DND-41 (cell line): ENCODE measurements at regions not wholly inside any gene's neighbourhood (a gene's known extent, or its start where the extent isn't known, plus 50 kb on each side); places are given as distances from the start of the nearest gene placed in this dataset.

ENCODE experiments used
- ATAC-seq: fragments of 200-7000 bp; cut with Tn5 transposase; 3 replicates; pipeline ENCODE4 v1.9.1; 2021; ENCODE audit warnings: low read depth; ENCODE audit not compliant: insufficient read depth
- DNase-seq: peaks from one replicate; pipeline ENCODE4 v3.0.0-alpha.2; 2020
- H2AFZ ChIP-seq: 2 replicates; pipeline ENCODE4 v1.6.0; 2012; ENCODE audit warnings: low read depth, low read length
- H3K27ac ChIP-seq: 2 replicates; pipeline ENCODE4 v1.5.1; 2012; ENCODE audit warnings: low read length, inconsistent platforms
- H3K27me3 ChIP-seq: fragments of 200-600 bp; sonication (generic); 2 replicates; pipeline ENCODE4 v1.6.0; 2012; ENCODE audit warnings: low read length, mild to moderate bottlenecking, inconsistent platforms; ENCODE audit not compliant: insufficient read depth, poor library complexity
- H3K36me3 ChIP-seq: 2 replicates; pipeline ENCODE4 v1.5.1; 2012; ENCODE audit warnings: low read length, inconsistent platforms; ENCODE audit not compliant: insufficient read depth
- H3K4me1 ChIP-seq: 2 replicates; pipeline ENCODE4 v1.5.1; 2012; ENCODE audit warnings: mild to moderate bottlenecking, low read length; ENCODE audit not compliant: insufficient read depth
- H3K4me2 ChIP-seq: 2 replicates; pipeline ENCODE4 v1.6.0; 2012; ENCODE audit warnings: mild to moderate bottlenecking, moderate library complexity, low read length, inconsistent platforms; ENCODE audit not compliant: insufficient read depth
- H3K4me3 ChIP-seq, 2 experiments: fragments of 200-600 bp in 1 of 2; shearing (Covaris generic) in 1 of 2; 2 replicates each; pipeline ENCODE4 v1.5.1; 2012 to 2016; ENCODE audit warnings: inconsistent platforms in 2 of 2, low read length in 2 of 2, mild to moderate bottlenecking in 2 of 2, low read depth in 1 of 2, moderate library complexity in 1 of 2
- H3K79me2 ChIP-seq: 2 replicates; pipeline ENCODE4 v1.6.0; 2012; ENCODE audit warnings: low read length, inconsistent platforms; ENCODE audit not compliant: insufficient read depth
- H3K9ac ChIP-seq: 2 replicates; pipeline ENCODE4 v1.6.0; 2012; ENCODE audit warnings: low read depth, mild to moderate bottlenecking, inconsistent platforms, low read length, moderate library complexity
- H3K9me3 ChIP-seq: 2 replicates; pipeline ENCODE4 v1.5.1; 2012; ENCODE audit warnings: low read length, moderate library complexity, mild to moderate bottlenecking, inconsistent platforms; ENCODE audit not compliant: insufficient read depth, severe bottlenecking
- H4K20me1 ChIP-seq: 2 replicates; pipeline ENCODE4 v1.6.0; 2012; ENCODE audit warnings: low read length; ENCODE audit not compliant: insufficient read depth
- CTCF ChIP-seq: IDR thresholded peaks from 2 replicates; pipeline ENCODE4 v1.5.1; 2012; ENCODE audit warnings: borderline replicate concordance, low read length, moderate library complexity, mild to moderate bottlenecking; ENCODE audit not compliant: poor library complexity, severe bottlenecking; ENCODE audit errors: extremely low read depth
- EZH2 ChIP-seq: IDR thresholded peaks from 3 replicates; pipeline ENCODE4 v1.6.1; 2012; ENCODE audit warnings: borderline replicate concordance, low read depth, mild to moderate bottlenecking, moderate library complexity, low read length, inconsistent platforms; ENCODE audit not compliant: severe bottlenecking

- Histone ChIP-seq H3K27me3 (no peaks in the 10 kb centered on the region), H2AFZ (no peak overlapping the region), H3K4me2 (no peak overlapping the region), H4K20me1 (no peaks in the 10 kb centered on the region), H3K79me2 (no peaks in the 10 kb centered on the region), H3K9ac (no peak overlapping the region), H3K27ac (no peak overlapping the region), H3K9me3 (no peaks in the 10 kb centered on the region), H3K4me3 (no peak overlapping the region), H3K4me1 (no peaks in the 10 kb centered on the region), H3K36me3 (no peaks in the 10 kb centered on the region)
- DNase-seq (no peak), ATAC-seq (no peak)
- TF ChIP-seq EZH2 (no peak), CTCF (no peak)
These were observed 170.3 kb downstream of the TSHZ3 start for GRCh38 chr19:31178833-31179470.

- no peak for ATAC-seq
These were observed 172.0 kb downstream of the TSHZ3 start for GRCh38 chr19:31177246-31177645.

GRCh38 chr19:31175564-31176348 lies 173.5 kb downstream of the TSHZ3 start:
- H3K9me3 ChIP-seq = no peaks in the 10 kb centered on the region
- peaks cover 4% of the 10 kb centered on the region for H3K27me3 ChIP-seq
- no peak overlapping the region for H3K27ac ChIP-seq
- TF ChIP-seq EZH2 = no peak
- TF ChIP-seq CTCF = no peak
- H3K4me1 ChIP-seq = no peaks in the 10 kb centered on the region
- no peak overlapping the region for H3K4me2 ChIP-seq
- H4K20me1 ChIP-seq = no peaks in the 10 kb centered on the region
- no peak for ATAC-seq
- no peak for DNase-seq
- H3K79me2 ChIP-seq = no peaks in the 10 kb centered on the region
- no peak overlapping the region for H3K4me3 ChIP-seq
- no peak overlapping the region for H2AFZ ChIP-seq
- no peaks in the 10 kb centered on the region for H3K36me3 ChIP-seq
- no peak overlapping the region for H3K9ac ChIP-seq

More at GRCh38 chr19:31177246-31177645, 172.0 kb downstream of the TSHZ3 start:
- H3K9ac ChIP-seq = no peak overlapping the region
- H3K27me3 ChIP-seq = peaks cover 4% of the 10 kb centered on the region
- DNase-seq = no peak
- TF ChIP-seq EZH2 (no peak), CTCF (no peak)
- no peaks in the 10 kb centered on the region for H3K4me1 ChIP-seq
- H3K79me2 ChIP-seq = no peaks in the 10 kb centered on the region
- H3K27ac ChIP-seq = no peak overlapping the region
- no peak overlapping the region for H3K4me3 ChIP-seq
- no peaks in the 10 kb centered on the region for H4K20me1 ChIP-seq
- no peaks in the 10 kb centered on the region for H3K9me3 ChIP-seq
- no peak overlapping the region for H2AFZ ChIP-seq
- no peaks in the 10 kb centered on the region for H3K36me3 ChIP-seq
- no peak overlapping the region for H3K4me2 ChIP-seq
